GM12872 (cell line): ENCODE measurements at regions not wholly inside any gene's neighbourhood (a gene's known extent, or its start where the extent isn't known, plus 50 kb on each side); places are given as distances from the start of the nearest gene placed in this dataset.

ENCODE experiments used
- TF ChIP-seq, protein P1 (sequence below): IDR thresholded peaks from 3 replicates; pipeline ENCODE4 v1.5.1; 2011; ENCODE audit warnings: low read depth, mild to moderate bottlenecking, low read length, moderate library complexity; ENCODE audit not compliant: insufficient read depth

DNA sequence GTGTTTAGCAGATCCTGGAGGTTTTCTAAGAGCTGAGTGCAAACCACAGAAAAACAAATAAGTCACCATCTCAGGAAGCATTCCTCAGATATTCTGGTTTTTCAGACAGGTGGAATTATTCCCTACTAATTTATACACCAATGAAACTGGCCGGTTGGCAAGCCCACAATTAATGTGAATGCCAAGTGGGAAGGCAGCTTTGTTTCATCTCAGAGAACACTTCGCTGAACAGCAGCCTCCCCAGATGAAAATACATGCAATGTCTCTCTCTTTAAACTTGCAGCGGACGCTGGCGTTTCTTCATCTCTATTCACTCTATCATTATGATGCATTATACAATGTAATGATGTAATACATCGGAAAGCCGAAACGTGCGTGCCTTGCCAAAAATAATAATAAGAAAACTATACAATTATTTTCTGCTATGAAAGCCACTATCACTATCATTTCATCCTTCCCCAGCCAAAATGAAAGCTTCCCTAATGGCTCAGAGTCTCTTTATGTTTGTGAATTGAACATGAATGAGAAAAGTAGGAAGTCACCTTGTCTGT is 649.4 kb downstream of the BCL11A start:
- TF ChIP-seq, protein P1, sequence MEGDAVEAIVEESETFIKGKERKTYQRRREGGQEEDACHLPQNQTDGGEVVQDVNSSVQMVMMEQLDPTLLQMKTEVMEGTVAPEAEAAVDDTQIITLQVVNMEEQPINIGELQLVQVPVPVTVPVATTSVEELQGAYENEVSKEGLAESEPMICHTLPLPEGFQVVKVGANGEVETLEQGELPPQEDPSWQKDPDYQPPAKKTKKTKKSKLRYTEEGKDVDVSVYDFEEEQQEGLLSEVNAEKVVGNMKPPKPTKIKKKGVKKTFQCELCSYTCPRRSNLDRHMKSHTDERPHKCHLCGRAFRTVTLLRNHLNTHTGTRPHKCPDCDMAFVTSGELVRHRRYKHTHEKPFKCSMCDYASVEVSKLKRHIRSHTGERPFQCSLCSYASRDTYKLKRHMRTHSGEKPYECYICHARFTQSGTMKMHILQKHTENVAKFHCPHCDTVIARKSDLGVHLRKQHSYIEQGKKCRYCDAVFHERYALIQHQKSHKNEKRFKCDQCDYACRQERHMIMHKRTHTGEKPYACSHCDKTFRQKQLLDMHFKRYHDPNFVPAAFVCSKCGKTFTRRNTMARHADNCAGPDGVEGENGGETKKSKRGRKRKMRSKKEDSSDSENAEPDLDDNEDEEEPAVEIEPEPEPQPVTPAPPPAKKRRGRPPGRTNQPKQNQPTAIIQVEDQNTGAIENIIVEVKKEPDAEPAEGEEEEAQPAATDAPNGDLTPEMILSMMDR = no peak

DNA sequence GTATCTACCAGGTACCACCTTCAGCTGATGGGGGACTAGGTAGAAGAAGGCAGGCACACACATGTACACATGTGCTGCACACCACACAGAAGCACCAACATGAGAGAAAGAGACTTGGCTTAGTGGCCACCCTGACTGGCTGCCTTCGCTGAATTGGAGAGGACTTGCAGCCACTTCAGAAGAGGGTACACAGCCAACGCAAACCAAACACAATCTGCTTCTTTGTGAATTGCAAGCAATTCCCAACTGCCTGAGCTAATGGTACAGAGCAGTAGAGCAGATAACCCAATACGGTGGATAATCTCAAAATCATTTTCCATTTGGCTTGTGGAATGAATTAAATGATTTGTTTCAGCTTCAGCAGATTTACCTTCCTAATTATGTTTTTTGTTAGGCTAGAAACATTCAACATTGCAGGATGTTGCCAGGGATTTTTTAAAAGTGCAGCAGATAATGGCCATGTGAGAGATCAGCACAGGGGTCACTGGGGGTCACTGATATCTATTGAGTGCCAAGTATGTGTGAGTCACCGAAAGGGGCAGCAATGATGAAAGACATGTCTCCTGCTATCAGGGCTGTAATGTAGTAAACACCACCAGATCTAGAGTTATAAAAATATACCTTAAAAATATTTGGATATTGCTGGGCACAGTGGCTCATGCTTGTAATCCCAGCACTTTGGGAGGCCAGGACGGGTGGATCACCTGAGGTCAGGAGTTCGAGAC is 652.6 kb downstream of the BCL11A start:
- TF ChIP-seq, protein P1 = no peak

DNA sequence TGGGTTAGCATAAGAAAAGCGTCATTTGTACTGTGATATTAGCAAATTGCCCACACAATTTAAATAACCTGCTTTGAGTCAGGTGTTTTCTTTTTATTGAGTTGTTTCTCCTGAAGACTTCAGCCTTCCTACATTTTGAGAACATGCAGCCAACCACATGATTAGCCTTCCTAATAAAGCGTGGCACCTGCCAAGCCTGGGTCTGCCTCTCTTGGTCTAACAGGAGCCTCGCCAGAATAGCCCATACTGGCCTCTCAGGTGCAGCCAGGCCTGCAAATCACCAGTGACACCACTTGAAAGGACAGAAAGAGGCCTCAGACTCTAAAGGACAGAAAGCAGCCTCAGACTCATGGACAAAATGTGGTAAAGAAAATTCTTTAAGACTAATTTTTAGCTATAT is 653.8 kb downstream of the BCL11A start:
- TF ChIP-seq, protein P1 = no peak

DNA sequence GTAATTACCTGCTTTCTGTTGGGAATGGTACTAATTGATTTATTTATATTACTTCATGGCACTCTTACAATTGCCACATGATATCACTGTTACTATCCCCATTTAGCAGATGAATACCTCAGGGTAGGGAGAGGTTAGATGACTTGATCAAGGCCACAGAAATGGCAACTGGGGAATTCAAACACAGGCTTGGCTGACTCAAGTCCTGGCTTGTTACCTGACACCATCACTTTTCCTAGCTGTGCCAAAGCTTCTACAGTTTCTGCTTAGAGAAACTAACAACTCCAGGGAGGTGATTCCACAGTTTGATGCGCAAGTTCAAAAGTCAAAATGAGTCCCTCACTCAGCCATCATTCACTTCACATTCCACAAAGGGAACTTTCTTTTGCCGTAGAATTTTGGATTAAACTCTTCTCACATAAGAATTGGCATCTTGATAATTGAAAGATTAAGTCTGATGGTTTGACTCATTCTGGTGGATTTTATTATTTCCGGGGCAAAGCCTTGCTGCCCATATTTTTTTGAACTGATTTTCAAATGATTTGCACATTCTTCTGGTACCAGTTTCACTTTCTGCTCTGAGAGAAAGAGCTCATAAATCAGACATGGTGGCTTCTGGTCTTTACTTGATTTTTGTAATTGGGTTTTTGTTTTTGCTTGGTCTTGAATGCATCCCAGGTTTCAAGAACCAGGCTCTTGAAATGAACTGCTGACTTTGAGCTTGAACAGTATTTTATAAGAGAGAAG is 656.8 kb downstream of the BCL11A start:
- TF ChIP-seq, protein P1 = no peak

DNA sequence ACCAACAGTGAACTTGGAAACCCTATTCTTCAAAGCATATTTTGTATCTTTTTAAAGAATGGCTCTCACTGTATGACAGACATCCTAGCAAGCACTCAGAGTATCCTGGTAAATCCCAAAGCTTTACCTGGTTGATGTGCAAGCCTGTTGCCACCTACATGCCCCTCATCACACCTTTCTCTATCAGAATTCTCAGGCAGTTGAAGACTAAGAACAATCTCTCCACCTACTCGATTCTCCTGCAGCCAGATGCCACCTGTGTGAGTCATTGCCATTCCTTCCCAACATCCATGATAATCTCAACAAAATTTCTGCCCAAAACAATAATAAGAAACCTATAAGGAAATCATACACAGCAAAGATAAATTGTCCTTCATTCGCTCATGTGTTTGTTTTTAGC is 659.8 kb downstream of the BCL11A start:
- TF ChIP-seq, protein P1 = no peak

DNA sequence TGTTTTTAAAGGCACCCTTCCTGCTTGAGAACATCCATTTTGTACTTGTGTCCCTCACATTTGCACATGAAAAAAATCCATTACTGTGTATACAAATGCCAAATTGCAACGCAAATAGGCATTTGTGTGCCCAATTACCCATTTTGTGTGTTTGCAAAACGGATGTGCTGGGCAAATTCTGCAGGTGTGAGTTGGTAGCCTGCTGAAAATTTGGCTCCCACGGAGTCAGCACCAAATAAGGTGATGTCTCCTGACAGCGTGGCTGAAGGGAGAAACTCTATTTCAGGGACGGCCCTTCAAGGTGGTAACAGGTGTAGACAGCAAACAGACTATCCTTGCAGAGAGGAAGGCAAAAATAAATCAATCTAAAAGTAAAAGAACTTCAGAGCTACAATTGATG is 661.1 kb downstream of the BCL11A start:
- TF ChIP-seq, protein P1 = no peak

DNA sequence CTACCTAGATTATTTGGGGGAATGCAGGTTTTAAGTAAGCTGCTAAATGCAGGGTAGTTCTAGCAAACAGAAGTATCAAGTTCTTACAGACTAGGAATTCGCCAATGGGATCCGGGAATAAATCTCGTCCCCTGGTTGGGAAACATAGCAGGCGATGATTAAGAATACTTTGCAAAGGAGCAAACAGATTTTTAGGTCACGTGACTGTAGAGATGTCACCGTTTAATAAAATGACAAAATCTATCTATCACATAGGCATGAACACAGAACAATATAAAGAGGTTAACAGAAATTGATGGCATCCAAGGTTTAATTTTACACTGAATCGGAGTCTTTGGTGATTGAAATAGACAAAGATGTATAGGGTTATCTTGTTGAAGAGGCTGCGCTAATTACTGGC is 664.1 kb downstream of the BCL11A start:
- TF ChIP-seq, protein P1 = no peak
